Naive thymus-derived CD4-positive, alpha-beta T cell (primary cell): ENCODE measurements at regions not wholly inside any gene's neighbourhood (a gene's known extent, or its start where the extent isn't known, plus 50 kb on each side); places are given as distances from the start of the nearest gene placed in this dataset.

Experiments used
- ATAC-seq: fragments of 150-1000 bp; cut with Tn5 transposase; 2 replicates; pipeline ENCODE4 v1.10.0; 2021; ENCODE audit warnings: mild to moderate bottlenecking, moderate library complexity
- CTCF ChIA-PET: fragments of 350-600 bp; sonication (Branson Sonifier 250); formaldehyde crosslinking; loops from one replicate; lab custom pipeline; 2021; ENCODE audit warnings: antibody characterized with exemption; lab: Charles Lee
- POLR2A ChIA-PET: fragments of 350-600 bp; sonication (Branson Sonifier 250); formaldehyde crosslinking; loops from one replicate; lab custom pipeline; 2021; ENCODE audit warnings: antibody characterized with exemption, inconsistent platforms; lab: Charles Lee
- DNase-seq, 9 donors: peaks; one replicate each; pipeline versions ENCODE4 v3.0.0 to v3.0.0-alpha.2; 2020 to 2022; ENCODE audit warnings: mixed read lengths in 1 of 9
- H3K27ac ChIP-seq: one replicate; pipeline ENCODE4 v1.7.0; 2013; ENCODE audit warnings: mild to moderate bottlenecking, low read depth, low read length, moderate library complexity
- H3K27me3 ChIP-seq, 2 donors: one replicate each; pipeline ENCODE4 v1.7.0; 2013; ENCODE audit warnings: low read length in 2 of 2, mild to moderate bottlenecking in 2 of 2, moderate library complexity in 2 of 2; ENCODE audit not compliant: control insufficient read depth in 2 of 2, insufficient read depth in 2 of 2
- H3K36me3 ChIP-seq, 3 experiments: 1 replicate in 2 of 3; 2 replicates in 1 of 3; pipeline ENCODE4 v1.7.0; 2013; ENCODE audit warnings: low read length in 3 of 3, mild to moderate bottlenecking in 3 of 3, moderate library complexity in 1 of 3; ENCODE audit not compliant: insufficient read depth in 3 of 3, control insufficient read depth in 2 of 3
- H3K4me1 ChIP-seq, 2 donors: one replicate each; pipeline ENCODE4 v1.7.0; 2013; ENCODE audit warnings: low read length in 2 of 2, mild to moderate bottlenecking in 2 of 2, moderate library complexity in 1 of 2; ENCODE audit not compliant: control insufficient read depth in 2 of 2, insufficient read depth in 2 of 2
- H3K4me3 ChIP-seq: 2 replicates; pipeline ENCODE4 v1.7.0; 2013; ENCODE audit warnings: mild to moderate bottlenecking, low read length
- H3K9me3 ChIP-seq, 3 experiments: 1 replicate in 2 of 3; 2 replicates in 1 of 3; pipeline ENCODE4 v1.7.0; 2013; ENCODE audit warnings: low read length in 3 of 3; ENCODE audit not compliant: control insufficient read depth in 2 of 3
- H3K27ac Mint-ChIP-seq, 9 donors: one replicate each; pipeline ENCODE4 v1.8.0; 2020 to 2022; ENCODE audit warnings: mixed read lengths in 9 of 9, mild to moderate bottlenecking in 8 of 9, moderate library complexity in 5 of 9, inconsistent platforms in 2 of 9
- H3K27me3 Mint-ChIP-seq, 5 donors: one replicate each; pipeline ENCODE4 v1.8.0; 2021 to 2022; ENCODE audit warnings: mixed read lengths in 5 of 5, mild to moderate bottlenecking in 1 of 5
- H3K36me3 Mint-ChIP-seq, 5 donors: one replicate each; pipeline ENCODE4 v1.8.0; 2020 to 2022; ENCODE audit warnings: mixed read lengths in 5 of 5, mild to moderate bottlenecking in 3 of 5, inconsistent platforms in 1 of 5
- H3K4me1 Mint-ChIP-seq, 7 donors: one replicate each; pipeline ENCODE4 v1.8.0; 2020 to 2022; ENCODE audit warnings: mixed read lengths in 7 of 7, mild to moderate bottlenecking in 3 of 7, inconsistent platforms in 1 of 7
- H3K4me3 Mint-ChIP-seq, 10 donors: one replicate each; pipeline ENCODE4 v1.8.0; 2020 to 2022; ENCODE audit warnings: mild to moderate bottlenecking in 10 of 10, mixed read lengths in 10 of 10, moderate library complexity in 6 of 10, inconsistent platforms in 2 of 10
- H3K9me3 Mint-ChIP-seq, 11 donors: one replicate each; pipeline ENCODE4 v1.8.0; 2020 to 2022; ENCODE audit warnings: mixed read lengths in 11 of 11, mild to moderate bottlenecking in 4 of 11, inconsistent platforms in 1 of 11, moderate library complexity in 1 of 11
- intact Hi-C, 2 donors: fragments of 100-400 bp; cut with micrococcal nuclease; formaldehyde crosslinking; loops; one replicate each; pipeline ENCODE4 v1.15.1; 2023

GRCh38 chr12:115205755-115206308 lies 521.9 kb upstream of the TBX3 start:
- CTCF ChIA-PET, result interaction anchor here (0.6 kb wide), 1 partner anchor 568 kb away, joined by 3 read pairs; no protein-coding TSS in a partner anchor
- no peak overlapping the region for H3K27ac Mint-ChIP-seq
- no peak overlapping the region for H3K27ac ChIP-seq
- H3K36me3 ChIP-seq, result no peaks in the 10 kb centered on the region
- intact Hi-C loops, result no loop called here
- H3K27me3 Mint-ChIP-seq, result peaks cover 0 to 5% (median 4%) of the 10 kb centered on the region in 5 donors
- H3K9me3 Mint-ChIP-seq, result peaks cover 0 to 15% (median 5%) of the 10 kb centered on the region in 11 donors
- ATAC-seq, result no peak
- H3K4me3 ChIP-seq, result no peak overlapping the region
- no peaks in the 10 kb centered on the region for H3K9me3 ChIP-seq
- no peaks in the 10 kb centered on the region for H3K4me1 Mint-ChIP-seq
- POLR2A ChIA-PET, result no interaction called here
- H3K4me3 Mint-ChIP-seq, result no peak overlapping the region
- H3K27me3 ChIP-seq, result no peaks in the 10 kb centered on the region
- DNase-seq, result no peak
- H3K4me1 ChIP-seq, result no peaks in the 10 kb centered on the region
- peaks cover 0 to 4% (median 0%) of the 10 kb centered on the region in 5 donors for H3K36me3 Mint-ChIP-seq

GRCh38 chr12:115204957-115205754 lies 521.2 kb upstream of the TBX3 start:
- Mint-ChIP-seq H3K27me3 (peaks cover 0 to 5% (median 4%) of the 10 kb centered on the region in 5 donors), H3K27ac (no peak overlapping the region), H3K36me3 (no peaks in the 10 kb centered on the region), H3K4me1 (no peaks in the 10 kb centered on the region), H3K4me3 (no peak overlapping the region), H3K9me3 (peaks cover 0 to 10% (median 2%) of the 10 kb centered on the region in 11 donors)
- Histone ChIP-seq H3K27ac (no peak overlapping the region), H3K27me3 (no peaks in the 10 kb centered on the region), H3K9me3 (no peaks in the 10 kb centered on the region), H3K4me1 (no peaks in the 10 kb centered on the region), H3K4me3 (no peak overlapping the region), H3K36me3 (no peaks in the 10 kb centered on the region)
- POLR2A ChIA-PET, result no interaction called here
- DNase-seq, result no peak
- CTCF ChIA-PET, result interaction anchor here (0.6 kb wide), 1 partner anchor 567 kb away, joined by 3 read pairs; no protein-coding TSS in a partner anchor
- intact Hi-C loops, result no loop called here
- no peak for ATAC-seq

GRCh38 chr12:115203701-115204100 lies 519.7 kb upstream of the TBX3 start:
- intact Hi-C loops, result no loop called here
- no peaks in the 10 kb centered on the region for H3K36me3 ChIP-seq
- no peak overlapping the region for H3K4me3 Mint-ChIP-seq
- ChIA-PET POLR2A (no interaction called here), CTCF (no interaction called here)
- no peaks in the 10 kb centered on the region for H3K27me3 ChIP-seq
- peaks cover 0 to 10% (median 4%) of the 10 kb centered on the region in 11 donors for H3K9me3 Mint-ChIP-seq
- H3K4me1 Mint-ChIP-seq, result no peaks in the 10 kb centered on the region
- peaks cover 0 to 5% (median 0%) of the 10 kb centered on the region in 5 donors for H3K27me3 Mint-ChIP-seq
- no peak overlapping the region for H3K4me3 ChIP-seq
- no peaks in the 10 kb centered on the region for H3K36me3 Mint-ChIP-seq
- no peaks in the 10 kb centered on the region for H3K9me3 ChIP-seq
- ATAC-seq (no peak), DNase-seq (no peak)
- H3K27ac Mint-ChIP-seq, result no peak overlapping the region
- no peak overlapping the region for H3K27ac ChIP-seq
- H3K4me1 ChIP-seq, result no peaks in the 10 kb centered on the region

GRCh38 chr12:115201966-115202365 lies 518.0 kb upstream of the TBX3 start:
- Histone ChIP-seq H3K4me1 (no peaks in the 10 kb centered on the region), H3K27me3 (no peaks in the 10 kb centered on the region), H3K9me3 (no peaks in the 10 kb centered on the region), H3K27ac (no peak overlapping the region), H3K4me3 (no peak overlapping the region), H3K36me3 (no peaks in the 10 kb centered on the region)
- no peak overlapping the region for H3K4me3 Mint-ChIP-seq
- no peak overlapping the region for H3K27ac Mint-ChIP-seq
- no peaks in the 10 kb centered on the region for H3K36me3 Mint-ChIP-seq
- intact Hi-C loops, result no loop called here
- no peaks in the 10 kb centered on the region for H3K4me1 Mint-ChIP-seq
- DNase-seq (no peak), ATAC-seq (no peak)
- H3K9me3 Mint-ChIP-seq, result peaks cover 0 to 6% (median 4%) of the 10 kb centered on the region in 11 donors
- ChIA-PET POLR2A (no interaction called here), CTCF (no interaction called here)
- peaks cover 0 to 5% (median 0%) of the 10 kb centered on the region in 5 donors for H3K27me3 Mint-ChIP-seq

- H3K36me3 ChIP-seq, result no peaks in the 10 kb centered on the region
- H3K9me3 Mint-ChIP-seq, result peaks cover 0 to 8% (median 4%) of the 10 kb centered on the region in 11 donors
- intact Hi-C loops, result no loop called here
- no peak overlapping the region for H3K4me3 ChIP-seq
- no peaks in the 10 kb centered on the region for H3K36me3 Mint-ChIP-seq
- POLR2A ChIA-PET, result no interaction called here
- no peaks in the 10 kb centered on the region for H3K9me3 ChIP-seq
- no peaks in the 10 kb centered on the region for H3K27me3 ChIP-seq
- H3K27ac ChIP-seq, result no peak overlapping the region
- DNase-seq (no peak), ATAC-seq (no peak)
- H3K4me1 Mint-ChIP-seq, result no peaks in the 10 kb centered on the region
- H3K27ac Mint-ChIP-seq, result no peak overlapping the region
- H3K4me3 Mint-ChIP-seq, result no peak overlapping the region
- peaks cover 0 to 5% (median 0%) of the 10 kb centered on the region in 5 donors for H3K27me3 Mint-ChIP-seq
- no peaks in the 10 kb centered on the region for H3K4me1 ChIP-seq
- CTCF ChIA-PET, result no interaction called here
These were observed 515.9 kb upstream of the TBX3 start for GRCh38 chr12:115199831-115200230.

GRCh38 chr12:115194857-115195256 lies 510.9 kb upstream of the TBX3 start:
- CTCF ChIA-PET, result no interaction called here
- H3K4me3 Mint-ChIP-seq, result no peak overlapping the region

More at GRCh38 chr12:115194857-115195256, 510.9 kb upstream of the TBX3 start:
- Mint-ChIP-seq H3K4me1 (no peaks in the 10 kb centered on the region), H3K27ac (no peak overlapping the region), H3K36me3 (peaks cover 0 to 2% (median 0%) of the 10 kb centered on the region in 5 donors), H3K27me3 (no peaks in the 10 kb centered on the region), H3K9me3 (peaks cover 0 to 13% (median 6%) of the 10 kb centered on the region in 11 donors)
- Histone ChIP-seq H3K27ac (no peak overlapping the region), H3K27me3 (no peaks in the 10 kb centered on the region), H3K36me3 (no peaks in the 10 kb centered on the region), H3K4me3 (no peak overlapping the region), H3K9me3 (no peaks in the 10 kb centered on the region), H3K4me1 (no peaks in the 10 kb centered on the region)
- ATAC-seq (no peak), DNase-seq (no peak)
- POLR2A ChIA-PET, result no interaction called here
- intact Hi-C loops, result no loop called here
